DOHH2 (cell line): ENCODE measurements at regions not wholly inside any gene's neighbourhood (a gene's known extent, or its start where the extent isn't known, plus 50 kb on each side); places are given as distances from the start of the nearest gene placed in this dataset.

Source experiments
- H3F3A ChIP-seq: fragments of 200-600 bp; sonication (generic), shearing (Covaris generic); 2 replicates; pipeline ENCODE4 v1.6.0; 2016; ENCODE audit warnings: antibody characterized with exemption, mild to moderate bottlenecking; ENCODE audit not compliant: control insufficient read depth, insufficient read depth
- H3K27ac ChIP-seq: fragments of 200-600 bp; sonication (generic); 2 replicates; pipeline ENCODE4 v1.5.1; 2014; ENCODE audit warnings: low read depth, mild to moderate bottlenecking, low read length, moderate library complexity
- H3K27me3 ChIP-seq: fragments of 200-600 bp; sonication (generic); 2 replicates; pipeline ENCODE4 v1.6.1; 2014; ENCODE audit warnings: mild to moderate bottlenecking, low read length, mixed read lengths; ENCODE audit not compliant: control insufficient read depth
- H3K36me3 ChIP-seq: fragments of 200-600 bp; sonication (generic); 2 replicates; pipeline ENCODE4 v1.6.1; 2014; ENCODE audit warnings: mild to moderate bottlenecking, low read length, moderate library complexity, mixed read lengths; ENCODE audit not compliant: control insufficient read depth
- H3K4me1 ChIP-seq: fragments of 200-600 bp; sonication (generic); 2 replicates; pipeline ENCODE4 v1.6.1; 2014; ENCODE audit warnings: mild to moderate bottlenecking, low read length, mixed read lengths; ENCODE audit not compliant: control insufficient read depth
- H3K4me2 ChIP-seq: fragments of 200-600 bp; sonication (generic); 2 replicates; pipeline ENCODE4 v1.6.0; 2014; ENCODE audit warnings: mild to moderate bottlenecking, low read length, moderate library complexity
- H3K4me3 ChIP-seq: fragments of 200-600 bp; sonication (generic); 2 replicates; pipeline ENCODE4 v1.5.1; 2014; ENCODE audit warnings: mild to moderate bottlenecking, low read length, mixed read lengths
- H3K79me2 ChIP-seq: fragments of 200-600 bp; sonication (generic); 2 replicates; pipeline ENCODE4 v1.6.1; 2014; ENCODE audit warnings: mild to moderate bottlenecking, low read length, mixed read lengths; ENCODE audit not compliant: control insufficient read depth
- H3K9me2 ChIP-seq: fragments of 200-600 bp; sonication (generic); replicated peaks from 2 replicates; pipeline ENCODE4 v1.6.1; 2014; ENCODE audit warnings: mild to moderate bottlenecking, low read length, mixed read lengths; ENCODE audit not compliant: control insufficient read depth
- H3K9me3 ChIP-seq: fragments of 200-600 bp; sonication (generic); 2 replicates; pipeline ENCODE4 v1.6.1; 2014; ENCODE audit warnings: antibody characterized with exemption, low read length, mixed read lengths; ENCODE audit not compliant: control insufficient read depth, insufficient read depth
- H4K20me1 ChIP-seq: fragments of 200-600 bp; sonication (generic); 2 replicates; pipeline ENCODE4 v1.6.0; 2014; ENCODE audit warnings: low read depth, mild to moderate bottlenecking, antibody characterized with exemption, low read length, moderate library complexity; ENCODE audit not compliant: control insufficient read depth, insufficient read depth
- CTCF ChIP-seq: fragments of 200-600 bp; sonication (generic); IDR thresholded peaks from one replicate; pipeline ENCODE4 v1.5.1; 2014; ENCODE audit warnings: antibody characterized with exemption, mild to moderate bottlenecking, low read depth, low read length; ENCODE audit not compliant: poor library complexity, severe bottlenecking
- EZH2phosphoT487 ChIP-seq: fragments of 200-600 bp; sonication (generic); IDR thresholded peaks from 2 replicates; pipeline ENCODE4 v1.6.1; 2017; ENCODE audit warnings: borderline replicate concordance, mild to moderate bottlenecking, antibody characterized with exemption, low read length, moderate library complexity, mixed read lengths

- Histone ChIP-seq H3F3A (no peaks in the 10 kb centered on the region), H3K4me1 (no peaks in the 10 kb centered on the region), H4K20me1 (no peaks in the 10 kb centered on the region), H3K4me2 (no peak overlapping the region), H3K9me3 (no peaks in the 10 kb centered on the region), H3K9me2 (no peaks in the 10 kb centered on the region), H3K79me2 (no peaks in the 10 kb centered on the region), H3K36me3 (no peaks in the 10 kb centered on the region), H3K27ac (no peak overlapping the region), H3K27me3 (peaks cover 13% of the 10 kb centered on the region; the same call in 1 of the 2 replicates), H3K4me3 (no peak overlapping the region)
- no peak for TF ChIP-seq EZH2phosphoT487
- no peak for TF ChIP-seq CTCF
Observed at GRCh38 chr22:27154717-27155116, 497.3 kb downstream of the MIAT start.

GRCh38 chr22:27156821-27157489, 499.6 kb downstream of the MIAT start:
- Histone ChIP-seq H3K9me3 (no peaks in the 10 kb centered on the region), H3K9me2 (no peaks in the 10 kb centered on the region), H3K4me2 (no peak overlapping the region), H3K79me2 (no peaks in the 10 kb centered on the region), H3K4me3 (no peak overlapping the region), H3K36me3 (no peaks in the 10 kb centered on the region), H3F3A (no peaks in the 10 kb centered on the region), H4K20me1 (no peaks in the 10 kb centered on the region), H3K27me3 (no peaks in the 10 kb centered on the region), H3K27ac (no peak overlapping the region), H3K4me1 (no peaks in the 10 kb centered on the region)
- TF ChIP-seq EZH2phosphoT487 (no peak), CTCF (no peak)

GRCh38 chr22:27157666-27158370, 500.4 kb downstream of the MIAT start:
- Histone ChIP-seq H3K4me3 (no peak overlapping the region), H3F3A (no peaks in the 10 kb centered on the region), H3K36me3 (no peaks in the 10 kb centered on the region), H3K79me2 (no peaks in the 10 kb centered on the region), H3K4me2 (no peak overlapping the region), H3K9me2 (no peaks in the 10 kb centered on the region), H3K4me1 (no peaks in the 10 kb centered on the region), H3K9me3 (no peaks in the 10 kb centered on the region), H3K27me3 (no peaks in the 10 kb centered on the region), H3K27ac (no peak overlapping the region), H4K20me1 (no peaks in the 10 kb centered on the region)
- TF ChIP-seq CTCF (no peak), EZH2phosphoT487 (no peak)
